ENCODE measurements at regions not wholly inside any gene's neighbourhood (a gene's known extent, or its start where the extent isn't known, plus 50 kb on each side); places are given as distances from the start of the nearest gene placed in this dataset.

GRCh38 chr3:153426803-153427202 is 264.8 kb downstream of the RAP2B start:
- Histone ChIP-seq H3K4me3 (ENCODE audit: insufficient read depth, low read depth, low read length) (no peak overlapping the region), H3K9me3 (ENCODE audit: control insufficient read depth, low read length) (no peaks in the 10 kb centered on the region), H3K27me3 (ENCODE audit: control insufficient read depth, insufficient read depth, low read length, poor library complexity, severe bottlenecking) (no peaks in the 10 kb centered on the region), H3K36me3 (ENCODE audit: control insufficient read depth, insufficient read depth, low read length) (no peaks in the 10 kb centered on the region), H3K4me1 (ENCODE audit: control insufficient read depth, insufficient read depth, low read length) (no peaks in the 10 kb centered on the region), H3K27ac (ENCODE audit: insufficient read depth, low read depth, low read length, poor library complexity, severe bottlenecking) (no peak overlapping the region)
- WGBS, 2 experiments: 67% methylated on average over 1 of the region's 1 CpG; no CpG with 5 or more reads in 1 of the 2 experiments

DNA sequence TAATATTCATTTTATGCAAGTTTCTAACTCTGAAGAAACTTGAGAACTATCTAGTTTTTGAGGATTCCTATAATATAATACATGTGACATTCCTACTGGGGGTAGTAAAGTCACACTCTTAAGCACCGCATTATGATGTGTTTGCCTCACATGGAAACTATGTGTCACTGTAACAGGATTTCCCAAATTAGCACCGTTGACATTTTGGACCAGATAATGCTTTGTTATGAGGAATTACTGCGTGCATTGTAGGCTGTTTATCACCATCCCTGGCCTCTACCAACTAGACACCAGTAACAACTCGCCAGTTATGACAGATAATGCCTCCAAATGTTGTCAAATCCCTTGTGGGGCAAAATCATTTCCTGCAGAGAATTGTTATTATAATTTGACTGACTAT is 267.8 kb downstream of the RAP2B start:
- Histone ChIP-seq H3K27me3 (ENCODE audit: control insufficient read depth, insufficient read depth, low read length, poor library complexity, severe bottlenecking) (no peaks in the 10 kb centered on the region), H3K4me1 (ENCODE audit: control insufficient read depth, insufficient read depth, low read length) (no peaks in the 10 kb centered on the region), H3K36me3 (ENCODE audit: control insufficient read depth, insufficient read depth, low read length) (no peaks in the 10 kb centered on the region), H3K4me3 (ENCODE audit: insufficient read depth, low read depth, low read length) (no peak overlapping the region), H3K9me3 (ENCODE audit: control insufficient read depth, low read length) (no peaks in the 10 kb centered on the region), H3K27ac (ENCODE audit: insufficient read depth, low read depth, low read length, poor library complexity, severe bottlenecking) (no peak overlapping the region)
- WGBS, 2 experiments: 92 to 93% methylated on average over 4 of the region's 4 CpGs

DNA sequence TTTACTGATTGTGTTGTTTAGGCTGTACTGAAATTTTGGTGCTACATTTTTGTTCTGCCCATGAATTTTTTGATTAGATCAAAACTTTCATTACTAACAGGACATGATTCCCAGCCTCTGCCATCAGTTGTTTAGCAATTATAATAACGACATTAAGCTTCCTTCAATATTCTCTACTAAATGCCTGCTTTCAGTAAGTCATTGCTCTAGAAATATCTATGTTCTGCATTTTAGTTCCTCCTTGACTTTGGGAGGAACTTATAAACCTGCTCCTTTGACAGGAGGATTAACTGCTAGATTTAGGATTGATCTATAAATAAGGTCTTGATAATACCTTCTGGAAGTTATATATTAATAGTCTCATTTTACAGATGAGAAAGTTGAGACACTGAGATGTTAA is 269.1 kb downstream of the RAP2B start:
- 87 to 96% methylated on average over 1 of the region's 1 CpG for WGBS, 2 experiments
- no peak overlapping the region for H3K4me3 ChIP-seq (ENCODE audit: insufficient read depth, low read depth, low read length)
- no peaks in the 10 kb centered on the region for H3K9me3 ChIP-seq (ENCODE audit: control insufficient read depth, low read length)
- H3K4me1 ChIP-seq (ENCODE audit: control insufficient read depth, insufficient read depth, low read length): no peaks in the 10 kb centered on the region
- H3K27me3 ChIP-seq (ENCODE audit: control insufficient read depth, insufficient read depth, low read length, poor library complexity, severe bottlenecking): no peaks in the 10 kb centered on the region
- H3K27ac ChIP-seq (ENCODE audit: insufficient read depth, low read depth, low read length, poor library complexity, severe bottlenecking): no peak overlapping the region
- no peaks in the 10 kb centered on the region for H3K36me3 ChIP-seq (ENCODE audit: control insufficient read depth, insufficient read depth, low read length)

GRCh38 chr3:153437666-153438065 is 275.6 kb downstream of the RAP2B start:
- Histone ChIP-seq H3K36me3 (ENCODE audit: control insufficient read depth, insufficient read depth, low read length) (no peaks in the 10 kb centered on the region), H3K27me3 (ENCODE audit: control insufficient read depth, insufficient read depth, low read length, poor library complexity, severe bottlenecking) (no peaks in the 10 kb centered on the region), H3K27ac (ENCODE audit: insufficient read depth, low read depth, low read length, poor library complexity, severe bottlenecking) (no peak overlapping the region), H3K4me1 (ENCODE audit: control insufficient read depth, insufficient read depth, low read length) (no peaks in the 10 kb centered on the region), H3K9me3 (ENCODE audit: control insufficient read depth, low read length) (no peaks in the 10 kb centered on the region), H3K4me3 (ENCODE audit: insufficient read depth, low read depth, low read length) (no peak overlapping the region)
- 33 to 59% methylated on average over 1 to 2 of the region's 2 CpGs for WGBS, 2 experiments

- H3K4me1 ChIP-seq (ENCODE audit: control insufficient read depth, insufficient read depth, low read length): no peaks in the 10 kb centered on the region
- WGBS, 2 experiments: 88 to 90% methylated on average over 3 of the region's 3 CpGs
- H3K27ac ChIP-seq (ENCODE audit: insufficient read depth, low read depth, low read length, poor library complexity, severe bottlenecking): no peak overlapping the region
- no peak overlapping the region for H3K4me3 ChIP-seq (ENCODE audit: insufficient read depth, low read depth, low read length)
- no peaks in the 10 kb centered on the region for H3K27me3 ChIP-seq (ENCODE audit: control insufficient read depth, insufficient read depth, low read length, poor library complexity, severe bottlenecking)
- H3K36me3 ChIP-seq (ENCODE audit: control insufficient read depth, insufficient read depth, low read length): no peaks in the 10 kb centered on the region
- no peaks in the 10 kb centered on the region for H3K9me3 ChIP-seq (ENCODE audit: control insufficient read depth, low read length)
These were observed 276.2 kb downstream of the RAP2B start for GRCh38 chr3:153438271-153438670.

DNA sequence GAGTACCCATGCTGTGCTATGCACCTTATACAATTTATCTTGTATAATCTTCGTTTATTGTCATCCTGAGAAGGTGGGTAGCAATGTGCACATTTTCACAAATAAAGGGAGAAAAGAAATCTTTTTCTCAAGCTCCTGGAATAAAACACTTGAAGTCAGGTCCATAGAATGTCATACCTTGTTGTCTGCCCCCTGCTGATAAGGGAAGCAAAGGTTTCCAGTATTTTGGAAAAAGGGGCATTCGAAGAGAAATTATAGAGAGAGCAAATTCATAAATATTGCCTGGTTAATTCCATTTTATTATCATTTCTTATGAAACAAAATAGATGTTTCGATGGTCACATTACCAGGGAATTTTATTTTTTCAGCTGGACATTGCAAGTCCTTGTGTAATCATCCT is 277.8 kb downstream of the RAP2B start:
- 91 to 100% methylated on average over 1 to 3 of the region's 3 CpGs for WGBS, 2 experiments
- Histone ChIP-seq H3K4me1 (ENCODE audit: control insufficient read depth, insufficient read depth, low read length) (no peaks in the 10 kb centered on the region), H3K27me3 (ENCODE audit: control insufficient read depth, insufficient read depth, low read length, poor library complexity, severe bottlenecking) (no peaks in the 10 kb centered on the region), H3K27ac (ENCODE audit: insufficient read depth, low read depth, low read length, poor library complexity, severe bottlenecking) (no peak overlapping the region), H3K9me3 (ENCODE audit: control insufficient read depth, low read length) (no peaks in the 10 kb centered on the region), H3K4me3 (ENCODE audit: insufficient read depth, low read depth, low read length) (no peak overlapping the region), H3K36me3 (ENCODE audit: control insufficient read depth, insufficient read depth, low read length) (no peaks in the 10 kb centered on the region)

- Histone ChIP-seq H3K27ac (ENCODE audit: insufficient read depth, low read depth, low read length, poor library complexity, severe bottlenecking) (no peak overlapping the region), H3K4me3 (ENCODE audit: insufficient read depth, low read depth, low read length) (no peak overlapping the region), H3K27me3 (ENCODE audit: control insufficient read depth, insufficient read depth, low read length, poor library complexity, severe bottlenecking) (no peaks in the 10 kb centered on the region), H3K9me3 (ENCODE audit: control insufficient read depth, low read length) (no peaks in the 10 kb centered on the region), H3K36me3 (ENCODE audit: control insufficient read depth, insufficient read depth, low read length) (no peaks in the 10 kb centered on the region), H3K4me1 (ENCODE audit: control insufficient read depth, insufficient read depth, low read length) (no peaks in the 10 kb centered on the region)
- 96 to 100% methylated on average over 4 to 5 of the region's 5 CpGs for WGBS, 2 experiments
These were observed 278.3 kb downstream of the RAP2B start for GRCh38 chr3:153440311-153440710.

DNA sequence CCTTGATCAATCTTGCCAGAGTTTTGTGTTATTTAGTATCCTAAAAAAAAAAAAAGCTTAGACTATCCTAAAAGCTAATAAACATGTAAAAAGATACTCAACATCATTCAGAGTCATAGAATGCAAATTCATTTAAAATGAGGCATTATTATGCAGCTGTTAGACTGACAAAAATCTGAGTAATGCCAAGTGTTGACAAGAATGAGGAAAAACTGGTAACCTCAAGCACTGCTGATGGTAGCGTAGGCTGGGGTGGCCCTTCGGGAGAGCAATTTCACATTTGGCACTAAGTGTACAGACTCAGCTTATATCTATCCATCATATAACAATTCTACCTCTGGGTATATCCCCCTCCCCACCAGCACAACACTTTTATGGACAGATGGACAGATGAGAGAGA is 280.4 kb downstream of the RAP2B start:
- Histone ChIP-seq H3K27me3 (ENCODE audit: control insufficient read depth, insufficient read depth, low read length, poor library complexity, severe bottlenecking) (no peaks in the 10 kb centered on the region), H3K4me3 (ENCODE audit: insufficient read depth, low read depth, low read length) (no peak overlapping the region), H3K36me3 (ENCODE audit: control insufficient read depth, insufficient read depth, low read length) (no peaks in the 10 kb centered on the region), H3K9me3 (ENCODE audit: control insufficient read depth, low read length) (no peaks in the 10 kb centered on the region), H3K27ac (ENCODE audit: insufficient read depth, low read depth, low read length, poor library complexity, severe bottlenecking) (no peak overlapping the region), H3K4me1 (ENCODE audit: control insufficient read depth, insufficient read depth, low read length) (no peaks in the 10 kb centered on the region)
- 94 to 100% methylated on average over 2 of the region's 2 CpGs for WGBS, 2 experiments

DNA sequence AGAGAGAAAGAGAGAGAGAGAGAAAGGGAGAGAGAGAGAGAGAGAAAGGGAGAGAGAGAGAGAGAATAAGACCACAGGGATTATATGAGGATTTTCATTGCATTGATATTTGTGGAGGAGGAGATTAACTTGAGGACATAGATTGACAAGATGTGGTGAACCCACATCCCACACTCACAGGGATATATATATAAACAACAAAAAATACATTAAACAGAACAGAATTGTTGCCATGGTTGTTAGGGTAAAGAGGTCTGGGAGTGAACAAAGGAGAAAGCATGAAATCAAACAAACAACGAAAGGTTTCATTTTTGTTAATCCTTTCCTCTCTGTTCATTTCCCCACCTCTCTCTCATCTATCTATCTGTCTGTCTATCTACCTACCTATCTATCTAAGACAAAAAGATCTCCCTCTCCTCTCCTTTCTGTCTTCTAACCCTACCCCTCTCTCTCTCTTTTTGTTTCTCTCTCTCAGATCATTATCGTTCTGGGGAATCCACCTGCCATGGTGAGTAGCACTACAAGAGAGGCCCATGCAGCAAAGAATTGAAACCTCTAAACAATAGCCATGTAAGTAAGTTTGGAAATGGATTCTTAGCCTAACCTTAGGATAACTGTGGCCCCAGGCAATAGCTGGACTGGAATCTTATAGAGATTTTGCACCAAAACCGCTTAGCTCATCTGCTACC is 280.9 kb downstream of the RAP2B start:
- H3K27me3 ChIP-seq (ENCODE audit: control insufficient read depth, insufficient read depth, low read length, poor library complexity, severe bottlenecking): no peaks in the 10 kb centered on the region
- WGBS, 2 experiments: 79 to 87% methylated on average over 3 of the region's 3 CpGs
- no peak overlapping the region for H3K4me3 ChIP-seq (ENCODE audit: insufficient read depth, low read depth, low read length)
- H3K27ac ChIP-seq (ENCODE audit: insufficient read depth, low read depth, low read length, poor library complexity, severe bottlenecking): no peak overlapping the region
- no peaks in the 10 kb centered on the region for H3K9me3 ChIP-seq (ENCODE audit: control insufficient read depth, low read length)
- no peaks in the 10 kb centered on the region for H3K4me1 ChIP-seq (ENCODE audit: control insufficient read depth, insufficient read depth, low read length)
- no peaks in the 10 kb centered on the region for H3K36me3 ChIP-seq (ENCODE audit: control insufficient read depth, insufficient read depth, low read length)

DNA sequence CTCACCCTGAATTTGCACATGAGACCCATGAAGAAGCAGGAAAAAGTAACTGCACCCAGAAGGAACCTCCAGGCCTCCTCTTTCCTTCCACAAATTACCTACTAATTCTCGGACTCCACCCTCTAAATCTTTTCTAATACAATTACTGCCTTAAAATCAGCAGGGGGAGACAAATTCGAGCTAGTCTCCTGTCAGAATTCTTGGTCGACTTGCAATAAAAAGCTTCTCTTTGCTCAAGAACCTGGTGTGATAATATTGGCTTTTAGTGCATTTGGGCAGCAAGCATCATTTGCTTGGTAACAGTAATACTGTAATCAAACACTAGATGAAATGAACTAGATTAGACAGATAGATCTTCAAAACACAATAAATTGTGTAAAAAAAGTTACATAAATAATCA is 281.9 kb downstream of the RAP2B start:
- Histone ChIP-seq H3K36me3 (ENCODE audit: control insufficient read depth, insufficient read depth, low read length) (no peaks in the 10 kb centered on the region), H3K4me1 (ENCODE audit: control insufficient read depth, insufficient read depth, low read length) (no peaks in the 10 kb centered on the region), H3K4me3 (ENCODE audit: insufficient read depth, low read depth, low read length) (no peak overlapping the region), H3K27me3 (ENCODE audit: control insufficient read depth, insufficient read depth, low read length, poor library complexity, severe bottlenecking) (no peaks in the 10 kb centered on the region), H3K27ac (ENCODE audit: insufficient read depth, low read depth, low read length, poor library complexity, severe bottlenecking) (no peak overlapping the region), H3K9me3 (ENCODE audit: control insufficient read depth, low read length) (no peaks in the 10 kb centered on the region)
- 66 to 81% methylated on average over 3 of the region's 3 CpGs for WGBS, 2 experiments

DNA sequence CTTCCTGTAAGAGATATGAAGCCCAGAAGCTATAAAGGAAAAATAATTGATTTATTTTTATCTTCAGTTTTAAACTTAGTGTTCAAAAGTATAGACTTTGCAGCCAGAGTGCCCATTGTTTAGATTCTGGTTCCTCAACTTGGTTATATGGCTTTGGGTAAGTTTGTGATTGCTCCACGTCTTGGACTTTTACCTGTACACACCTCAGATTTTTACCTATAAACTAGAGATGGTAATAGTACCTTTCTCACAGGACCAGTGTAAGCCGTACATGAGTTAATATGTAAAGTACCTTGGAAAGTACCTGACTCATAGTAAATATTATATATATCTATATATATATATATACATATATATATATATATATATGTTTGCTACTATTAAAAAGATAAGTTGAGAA is 283.8 kb downstream of the RAP2B start:
- no peaks in the 10 kb centered on the region for H3K36me3 ChIP-seq (ENCODE audit: control insufficient read depth, insufficient read depth, low read length)
- no peaks in the 10 kb centered on the region for H3K4me1 ChIP-seq (ENCODE audit: control insufficient read depth, insufficient read depth, low read length)
- 100% methylated on average over 1 of the region's 2 CpGs; no CpG with 5 or more reads in 1 of the 2 experiments for WGBS, 2 experiments
- H3K27ac ChIP-seq (ENCODE audit: insufficient read depth, low read depth, low read length, poor library complexity, severe bottlenecking): no peak overlapping the region
- no peaks in the 10 kb centered on the region for H3K9me3 ChIP-seq (ENCODE audit: control insufficient read depth, low read length)
- no peak overlapping the region for H3K4me3 ChIP-seq (ENCODE audit: insufficient read depth, low read depth, low read length)
- no peaks in the 10 kb centered on the region for H3K27me3 ChIP-seq (ENCODE audit: control insufficient read depth, insufficient read depth, low read length, poor library complexity, severe bottlenecking)
